Mucosa of descending colon (tissue), 3 donors: ENCODE measurements at regions not wholly inside any gene's neighbourhood (a gene's known extent, or its start where the extent isn't known, plus 50 kb on each side); places are given as distances from the start of the nearest gene placed in this dataset.

Experiments used
- ATAC-seq: fragments of 200-7000 bp; cut with Tn5 transposase; one replicate; pipeline ENCODE4 v1.9.1; 2020; ENCODE audit warnings: mild to moderate bottlenecking, moderate library complexity
- DNase-seq, 3 donors: peaks; one replicate each; pipeline ENCODE4 v3.0.0-alpha.2; 2020
- H3K36me3 ChIP-seq: fragments of 200-600 bp; one replicate; pipeline ENCODE4 v1.8.0; 2021; ENCODE audit warnings: low read depth, mild to moderate bottlenecking
- H3K4me1 ChIP-seq: fragments of 200-600 bp; one replicate; pipeline ENCODE4 v1.8.0; 2021; ENCODE audit warnings: low read depth, mild to moderate bottlenecking
- H3K4me3 ChIP-seq: fragments of 200-600 bp; one replicate; pipeline ENCODE4 v1.8.0; 2021; ENCODE audit warnings: mild to moderate bottlenecking
- H3K9me3 ChIP-seq: fragments of 200-600 bp; one replicate; pipeline ENCODE4 v1.8.0; 2021; ENCODE audit warnings: mild to moderate bottlenecking
- CTCF ChIP-seq: fragments of 200-600 bp; IDR thresholded peaks from one replicate; pipeline ENCODE4 v1.8.0; 2022; ENCODE audit warnings: antibody characterized with exemption, mild to moderate bottlenecking
- intact Hi-C, 2 donors: fragments of 100-400 bp; cut with DNase I in 1 of 2; cut with micrococcal nuclease in 1 of 2; formaldehyde crosslinking; loops; one replicate each; pipeline versions ENCODE4 v1.11.0 to v1.11.1; 2022; cut with DNase I, micrococcal nuclease
- donor health status: DM: no; HTN: no; CAD: no; lungs with moderate emphysema.
- donor health status: DM: no; HTN: no; CAD: no.
- donor health status: DM: no; HTN: yes; CAD: no.

- ATAC-seq, result no peak
- intact Hi-C loops, result no loop called here
These were observed 75.7 kb downstream of the F11 start for GRCh38 chr4:186341655-186342054.

More at GRCh38 chr4:186341655-186342054, 75.7 kb downstream of the F11 start:
- TF ChIP-seq CTCF, result no peak
- Histone ChIP-seq H3K36me3 (no peaks in the 10 kb centered on the region), H3K4me3 (no peak overlapping the region), H3K9me3 (no peaks in the 10 kb centered on the region), H3K4me1 (no peaks in the 10 kb centered on the region)
- DNase-seq, result no peak
